H1 (cell line): ENCODE measurements at regions not wholly inside any gene's neighbourhood (a gene's known extent, or its start where the extent isn't known, plus 50 kb on each side); places are given as distances from the start of the nearest gene placed in this dataset.

Source experiments
- CTCF ChIA-PET: fragments of 300-600 bp; sonication (Branson Sonifier 250); formaldehyde crosslinking; loops from one replicate; lab custom pipeline; 2021; ENCODE audit not compliant: partially characterized antibody; lab: Charles Lee
- POLR2A ChIA-PET: fragments of 300-600 bp; sonication (Branson Sonifier 250); formaldehyde crosslinking; loops from one replicate; lab custom pipeline; 2021; ENCODE audit warnings: inconsistent platforms; ENCODE audit not compliant: partially characterized antibody; lab: Charles Lee
- DNase-seq, 2 experiments: peaks; one replicate each; pipeline versions ENCODE4 v3.0.0 to v3.0.0-alpha.2; 2010 to 2022; ENCODE audit warnings: low spot score in 2 of 2, low read depth in 1 of 2, mixed read lengths in 1 of 2
- FAIRE-seq: peaks from 2 replicates; lab custom pipeline; 2011; peaks lifted over from hg19 to GRCh38; lab: Jason Lieb, UNC
- H2AFZ ChIP-seq: 2 replicates; pipeline ENCODE4 v1.8.1; 2012; ENCODE audit warnings: low read length, inconsistent platforms
- H2AK5ac ChIP-seq: 2 replicates; pipeline ENCODE4 v1.6.1; 2013; ENCODE audit warnings: low read depth, low read length
- H2BK120ac ChIP-seq: replicated peaks from 2 replicates; pipeline ENCODE3; 2013; ENCODE audit warnings: low read depth, low read length, inconsistent platforms
- H2BK12ac ChIP-seq: 2 replicates; pipeline ENCODE4 v1.6.1; 2013; ENCODE audit warnings: low read depth, low read length
- H2BK15ac ChIP-seq: 2 replicates; pipeline ENCODE4 v1.6.1; 2013; ENCODE audit warnings: low read length
- H2BK20ac ChIP-seq: 2 replicates; pipeline ENCODE4 v1.6.1; 2013; ENCODE audit warnings: low read length
- H2BK5ac ChIP-seq: 2 replicates; pipeline ENCODE4 v1.6.1; 2013; ENCODE audit warnings: low read depth, low read length
- H3K14ac ChIP-seq: 2 replicates; pipeline ENCODE4 v1.6.1; 2013; ENCODE audit warnings: inconsistent platforms; ENCODE audit not compliant: insufficient read length
- H3K18ac ChIP-seq: 2 replicates; pipeline ENCODE4 v1.6.1; 2013; ENCODE audit warnings: low read length; ENCODE audit errors: extremely low read depth
- H3K23ac ChIP-seq: 2 replicates; pipeline ENCODE4 v1.6.1; 2013; ENCODE audit warnings: inconsistent platforms; ENCODE audit not compliant: insufficient read length
- H3K23me2 ChIP-seq: 2 replicates; pipeline ENCODE4 v1.6.1; 2013; ENCODE audit warnings: low read depth, low read length
- H3K27ac ChIP-seq: 2 replicates; pipeline ENCODE4 v1.6.1; 2011; ENCODE audit warnings: low read depth, low read length, inconsistent platforms
- H3K27me3 ChIP-seq, 4 experiments: replicated peaks in 1 of 4; 1 replicate in 1 of 4; 2 replicates in 3 of 4; pipeline versions ENCODE4 v1.6.1 to v1.8.1; 2011 to 2013; ENCODE audit warnings: low read length in 3 of 4, mild to moderate bottlenecking in 3 of 4, inconsistent platforms in 2 of 4, mixed read lengths in 2 of 4, moderate library complexity in 1 of 4; ENCODE audit not compliant: control insufficient read depth in 3 of 4, insufficient read depth in 3 of 4; ENCODE audit errors: extremely low read depth in 1 of 4
- H3K36me3 ChIP-seq, 4 experiments: 2 replicates each; pipeline versions ENCODE4 v1.6.1 to v1.8.1; 2011 to 2013; ENCODE audit warnings: mild to moderate bottlenecking in 4 of 4, low read length in 3 of 4, moderate library complexity in 2 of 4, control low read depth in 1 of 4, inconsistent platforms in 1 of 4; ENCODE audit not compliant: insufficient read depth in 4 of 4, control insufficient read depth in 2 of 4
- H3K4ac ChIP-seq: replicated peaks from 2 replicates; pipeline ENCODE3; 2013; ENCODE audit warnings: low read length, low read depth, mixed read lengths, inconsistent platforms; ENCODE audit not compliant: insufficient read length
- H3K4me1 ChIP-seq, 4 experiments: replicated peaks in 1 of 4; 1 replicate in 1 of 4; 2 replicates in 3 of 4; pipeline versions ENCODE4 v1.6.1 to v1.8.1; 2011 to 2013; ENCODE audit warnings: low read length in 3 of 4, inconsistent platforms in 2 of 4, mixed read lengths in 1 of 4; ENCODE audit not compliant: insufficient read depth in 4 of 4, control insufficient read depth in 3 of 4
- H3K4me2 ChIP-seq, 2 experiments: 2 replicates each; pipeline versions ENCODE4 v1.6.1 to v1.8.1; 2011 to 2013; ENCODE audit warnings: low read depth in 2 of 2, low read length in 2 of 2, control low read depth in 1 of 2, inconsistent platforms in 1 of 2, mild to moderate bottlenecking in 1 of 2; ENCODE audit not compliant: insufficient read depth in 1 of 2
- H3K4me3 ChIP-seq, 4 experiments: fragments of 200-600, 300-600 bp in 1 of 4; sonication (generic), shearing (Covaris generic), sonication (Bioruptor Twin) in 1 of 4; 2 replicates each; pipeline versions ENCODE4 v1.5.1 to v1.8.1; 2011 to 2016; ENCODE audit warnings: low read length in 4 of 4, low read depth in 3 of 4, control low read depth in 2 of 4, inconsistent platforms in 2 of 4, mild to moderate bottlenecking in 2 of 4, mixed read lengths in 1 of 4, moderate library complexity in 1 of 4; ENCODE audit not compliant: insufficient read depth in 2 of 4; ENCODE audit errors: extremely low read depth in 1 of 4
- H3K56ac ChIP-seq: replicated peaks from 2 replicates; pipeline ENCODE3; 2013; ENCODE audit warnings: low read depth, mild to moderate bottlenecking, mixed read lengths, low read length, inconsistent platforms; ENCODE audit not compliant: insufficient read length
- H3K79me1 ChIP-seq: 2 replicates; pipeline ENCODE4 v1.6.1; 2013; ENCODE audit warnings: low read depth, low read length, control low read depth
- H3K79me2 ChIP-seq, 2 experiments: 2 replicates each; pipeline versions ENCODE4 v1.6.1 to v1.8.1; 2012 to 2013; ENCODE audit warnings: low read length in 2 of 2, mild to moderate bottlenecking in 2 of 2, inconsistent platforms in 1 of 2; ENCODE audit not compliant: insufficient read depth in 2 of 2, control insufficient read depth in 1 of 2
- H3K9ac ChIP-seq, 4 experiments: replicated peaks in 1 of 4; 1 replicate in 1 of 4; 2 replicates in 3 of 4; pipeline versions ENCODE4 v1.6.1 to v1.8.1; 2011 to 2013; ENCODE audit warnings: low read depth in 3 of 4, low read length in 3 of 4, control low read depth in 2 of 4, mild to moderate bottlenecking in 2 of 4, moderate library complexity in 2 of 4, inconsistent platforms in 1 of 4; ENCODE audit errors: extremely low read depth in 1 of 4
- H3K9me3 ChIP-seq, 2 experiments: 2 replicates each; pipeline versions ENCODE4 v1.6.1 to v1.8.1; 2012 to 2013; ENCODE audit warnings: mild to moderate bottlenecking in 2 of 2, moderate library complexity in 2 of 2, control low read depth in 1 of 2, inconsistent platforms in 1 of 2, low read depth in 1 of 2, low read length in 1 of 2, mixed read lengths in 1 of 2; ENCODE audit not compliant: insufficient read depth in 2 of 2
- H4K20me1 ChIP-seq, 2 experiments: replicated peaks in 1 of 2; 2 replicates each; pipeline versions ENCODE3 to v1.8.1; 2011 to 2013; ENCODE audit warnings: inconsistent platforms in 2 of 2, low read length in 2 of 2, mild to moderate bottlenecking in 1 of 2; ENCODE audit not compliant: insufficient read depth in 2 of 2, control insufficient read depth in 1 of 2
- H4K5ac ChIP-seq: 2 replicates; pipeline ENCODE4 v1.6.1; 2013; ENCODE audit warnings: low read length, low read depth, mixed read lengths, inconsistent platforms; ENCODE audit not compliant: insufficient read length
- H4K8ac ChIP-seq: 2 replicates; pipeline ENCODE4 v1.8.0; 2013; ENCODE audit warnings: mild to moderate bottlenecking, moderate library complexity, low read length, inconsistent platforms; ENCODE audit not compliant: insufficient read depth; ENCODE audit errors: extremely low read depth
- H4K91ac ChIP-seq: replicated peaks from 2 replicates; pipeline ENCODE3; 2013; ENCODE audit warnings: low read length, mixed read lengths, inconsistent platforms; ENCODE audit not compliant: insufficient read length
- ATF2 ChIP-seq: IDR thresholded peaks from 2 replicates; pipeline ENCODE4 v1.6.1; 2012; ENCODE audit warnings: low read length, inconsistent platforms
- GABPA ChIP-seq: IDR thresholded peaks from 2 replicates; pipeline ENCODE4 v1.6.1; 2011; ENCODE audit warnings: mild to moderate bottlenecking, low read length, moderate library complexity, borderline replicate concordance; ENCODE audit not compliant: insufficient read depth
- HDAC2 ChIP-seq, 2 experiments: fragments of 300-600 bp in 1 of 2; sonication (generic) in 1 of 2; IDR thresholded peaks; 2 replicates each; pipeline ENCODE4 v1.6.1; 2011 to 2012; ENCODE audit warnings: low read depth in 2 of 2, low read length in 2 of 2, mild to moderate bottlenecking in 2 of 2, moderate library complexity in 2 of 2, borderline replicate concordance in 1 of 2, inconsistent platforms in 1 of 2
- JUN ChIP-seq: IDR thresholded peaks from 2 replicates; pipeline ENCODE4 v1.6.1; 2011; ENCODE audit warnings: low read depth, mild to moderate bottlenecking, improper control_type of control experiment, low read length
- KDM4A ChIP-seq: IDR thresholded peaks from one replicate; pipeline ENCODE4 v1.7.1; 2012; ENCODE audit warnings: low read depth, mild to moderate bottlenecking, moderate library complexity, low read length, inconsistent platforms; ENCODE audit not compliant: severe bottlenecking
- KDM5A ChIP-seq: fragments of 200-600 bp; IDR thresholded peaks from 2 replicates; pipeline ENCODE4 v1.7.1; 2012; ENCODE audit warnings: mild to moderate bottlenecking, low read length, inconsistent platforms, mixed read lengths
- MAX ChIP-seq: IDR thresholded peaks from 2 replicates; pipeline ENCODE4 v1.6.1; 2012; ENCODE audit warnings: inconsistent platforms
- POU5F1 ChIP-seq: IDR thresholded peaks from 2 replicates; pipeline ENCODE4 v1.6.1; 2011; ENCODE audit warnings: low read depth, mild to moderate bottlenecking, low read length, moderate library complexity
- RAD21 ChIP-seq, 2 experiments: IDR thresholded peaks in 1 of 2; conservative IDR thresholded peaks in 1 of 2; 2 replicates each; pipeline ENCODE4 v1.6.1; 2011; ENCODE audit warnings: low read depth in 2 of 2, low read length in 2 of 2, improper control_type of control experiment in 1 of 2, inconsistent platforms in 1 of 2, mild to moderate bottlenecking in 1 of 2, moderate library complexity in 1 of 2
- RBBP5 ChIP-seq: IDR thresholded peaks from 2 replicates; pipeline ENCODE4 v1.7.1; 2012; ENCODE audit warnings: low read depth, mild to moderate bottlenecking, inconsistent platforms, low read length, moderate library complexity, borderline replicate concordance
- SIN3A ChIP-seq, 2 experiments: IDR thresholded peaks in 1 of 2; conservative IDR thresholded peaks in 1 of 2; 2 replicates each; pipeline ENCODE4 v1.6.1; 2011 to 2012; ENCODE audit warnings: low read length in 2 of 2, improper control_type of control experiment in 1 of 2, low read depth in 1 of 2, mild to moderate bottlenecking in 1 of 2
- SRF ChIP-seq: IDR thresholded peaks from 2 replicates; pipeline ENCODE4 v1.6.1; 2011; ENCODE audit warnings: mild to moderate bottlenecking, low read depth, low read length, moderate library complexity
- ZNF274 ChIP-seq: IDR thresholded peaks from 2 replicates; pipeline ENCODE4 v1.7.0; 2012; ENCODE audit warnings: low read length, borderline replicate concordance; ENCODE audit errors: extremely low read depth

GRCh38 chr11:23780231-23780630 lies 716.6 kb upstream of the LUZP2 start:
- Histone ChIP-seq H3K14ac (no peak overlapping the region), H2BK20ac (no peak overlapping the region), H3K18ac (no peak overlapping the region), H3K9ac (no peak overlapping the region), H3K56ac (no peak overlapping the region), H3K79me2 (no peaks in the 10 kb centered on the region), H4K8ac (no peak overlapping the region), H3K9me3 (no peaks in the 10 kb centered on the region), H3K79me1 (no peaks in the 10 kb centered on the region), H2BK120ac (no peak overlapping the region), H3K27ac (no peak overlapping the region), H4K5ac (no peak overlapping the region), H3K4ac (no peak overlapping the region), H3K36me3 (no peaks in the 10 kb centered on the region), H3K23ac (no peak overlapping the region), H4K91ac (no peak overlapping the region), H3K4me3 (no peak overlapping the region), H2BK5ac (no peak overlapping the region), H3K23me2 (no peaks in the 10 kb centered on the region), H3K4me2 (no peak overlapping the region), H2AFZ (no peak overlapping the region), H2BK15ac (no peak overlapping the region), H3K27me3 (no peaks in the 10 kb centered on the region), H3K4me1 (no peaks in the 10 kb centered on the region), H2BK12ac (no peak overlapping the region), H4K20me1 (no peaks in the 10 kb centered on the region), H2AK5ac (no peak overlapping the region)
- DNase-seq: no peak
- POLR2A ChIA-PET: no interaction called here
- FAIRE-seq: no peak
- CTCF ChIA-PET: no interaction called here
- no peak for TF ChIP-seq KDM4A
- no peak for TF ChIP-seq POU5F1
- TF ChIP-seq MAX: no peak
- TF ChIP-seq KDM5A: no peak
- no peak for TF ChIP-seq RBBP5
- no peak for TF ChIP-seq JUN
- no peak for TF ChIP-seq GABPA
- no peak for TF ChIP-seq ATF2
- no peak for TF ChIP-seq SRF
- no peak for TF ChIP-seq RAD21 (IDR thresholded peaks at IDR 0.05 in 1 of 2, conservative IDR thresholded peaks at IDR 0.05 in 1 of 2; ENCODE audit: low read depth in 2 of 2, low read length in 2 of 2)
- TF ChIP-seq ZNF274: no peak
- no peak for TF ChIP-seq HDAC2 (IDR thresholded peaks at IDR 0.05; ENCODE audit: borderline replicate concordance in 1 of 2, low read depth in 2 of 2, low read length in 2 of 2)
- no peak for TF ChIP-seq SIN3A (conservative IDR thresholded peaks at IDR 0.05 in 1 of 2, IDR thresholded peaks at IDR 0.05 in 1 of 2; ENCODE audit: low read depth in 1 of 2, low read length in 2 of 2)
